ENCODE measurements at regions not wholly inside any gene's neighbourhood (a gene's known extent, or its start where the extent isn't known, plus 50 kb on each side); places are given as distances from the start of the nearest gene placed in this dataset.

DNA sequence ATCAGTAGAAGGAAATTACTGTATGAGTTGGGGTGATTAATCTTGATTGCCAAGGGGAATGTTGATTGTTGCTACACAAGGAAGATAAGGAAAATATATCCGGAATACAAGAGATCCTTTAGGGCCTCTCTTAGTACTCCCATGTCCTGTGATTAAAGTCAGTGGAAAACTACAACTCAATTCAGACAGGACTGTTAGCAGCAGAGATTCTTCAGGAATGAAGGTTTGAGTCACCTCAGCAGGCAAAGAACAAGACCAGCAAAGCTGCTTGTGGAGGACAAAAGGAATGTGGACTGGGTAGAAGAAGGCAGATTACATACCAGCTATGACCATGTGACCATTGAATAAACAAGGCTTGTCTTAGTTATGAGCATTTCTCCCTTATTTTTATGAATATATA lies 478.2 kb downstream of the BUD13 start:
- no peak for DNase-seq (ENCODE audit: low read depth)

DNA sequence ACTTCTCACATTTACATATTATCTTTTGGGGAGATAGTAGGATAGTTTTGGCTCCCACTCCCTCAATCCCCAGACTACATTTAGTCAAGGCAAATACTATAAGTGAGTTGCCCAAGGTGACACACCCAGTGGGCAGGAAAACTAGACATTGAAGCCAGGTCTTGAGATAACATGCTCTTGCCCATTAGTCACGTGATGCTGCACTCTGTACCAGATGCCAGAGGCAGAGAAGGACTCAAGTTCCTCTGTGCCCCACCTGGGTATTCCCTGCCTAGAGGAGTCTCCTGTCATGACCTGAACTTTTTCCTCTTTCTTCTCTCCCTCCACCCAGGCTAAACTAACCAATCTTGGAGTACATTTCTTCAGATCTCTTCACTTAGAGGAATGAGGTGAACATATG lies 484.9 kb downstream of the BUD13 start:
- no peak for DNase-seq (ENCODE audit: low read depth)

DNA sequence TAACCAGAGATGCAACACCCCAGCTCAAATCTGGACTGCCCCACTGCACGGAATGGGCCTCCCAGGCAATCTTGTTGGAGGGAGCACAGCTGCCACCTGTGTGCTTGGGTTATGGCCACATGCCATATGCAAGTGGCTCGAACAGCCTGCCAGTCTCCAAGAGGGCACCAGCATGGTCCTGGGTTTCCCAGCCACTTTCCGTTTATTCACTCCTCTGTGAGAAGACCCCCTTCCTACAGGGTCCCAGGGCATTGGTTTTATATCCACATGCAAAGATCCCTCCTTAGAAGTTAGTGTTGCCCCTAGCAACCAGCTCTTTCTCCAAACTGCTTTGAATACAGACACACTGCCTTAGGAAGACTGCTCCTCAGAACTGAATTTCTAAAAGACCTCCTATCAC lies 487.8 kb downstream of the BUD13 start:
- DNase-seq (ENCODE audit: low read depth): no peak

DNA sequence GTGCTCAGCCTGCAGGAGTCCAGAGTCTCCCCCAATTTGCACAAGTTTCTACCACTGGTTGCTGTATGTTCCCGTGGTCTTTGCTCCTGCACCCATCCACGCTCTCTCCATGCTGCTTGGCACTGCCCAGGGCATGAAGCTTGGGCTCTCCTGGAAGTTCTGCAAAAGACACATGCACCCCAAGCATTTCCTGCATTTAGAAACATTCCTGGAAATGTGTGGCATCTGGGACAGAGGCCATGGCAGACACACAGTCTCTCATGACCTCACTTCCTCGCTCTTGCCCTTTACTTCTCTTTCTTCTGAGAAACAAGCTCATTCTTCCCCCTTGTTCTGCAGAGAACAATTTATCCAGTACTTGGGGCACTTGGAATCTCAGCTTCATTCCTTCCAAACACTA lies 489.5 kb downstream of the BUD13 start:
- no peak for DNase-seq (ENCODE audit: low read depth)

DNA sequence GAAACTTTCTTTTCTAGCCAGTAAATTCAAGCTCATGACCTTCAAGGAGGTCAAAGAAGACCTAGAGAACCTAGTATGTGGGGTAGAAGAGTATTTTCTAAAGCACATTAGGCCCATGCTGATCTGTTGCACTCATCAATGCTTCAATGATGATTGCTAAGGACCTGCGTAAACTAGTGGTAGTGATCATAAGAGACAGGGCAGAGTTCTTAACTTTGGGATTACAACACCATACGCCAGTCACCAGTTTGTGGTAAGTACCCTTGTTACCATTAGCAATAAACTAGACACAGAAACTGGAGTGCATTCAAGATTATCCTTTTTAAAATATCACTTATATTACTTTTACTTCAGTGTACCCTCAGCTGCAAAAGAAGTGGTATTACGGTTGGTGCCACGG lies 490.3 kb downstream of the BUD13 start:
- no peak for DNase-seq (ENCODE audit: low read depth)

DNA sequence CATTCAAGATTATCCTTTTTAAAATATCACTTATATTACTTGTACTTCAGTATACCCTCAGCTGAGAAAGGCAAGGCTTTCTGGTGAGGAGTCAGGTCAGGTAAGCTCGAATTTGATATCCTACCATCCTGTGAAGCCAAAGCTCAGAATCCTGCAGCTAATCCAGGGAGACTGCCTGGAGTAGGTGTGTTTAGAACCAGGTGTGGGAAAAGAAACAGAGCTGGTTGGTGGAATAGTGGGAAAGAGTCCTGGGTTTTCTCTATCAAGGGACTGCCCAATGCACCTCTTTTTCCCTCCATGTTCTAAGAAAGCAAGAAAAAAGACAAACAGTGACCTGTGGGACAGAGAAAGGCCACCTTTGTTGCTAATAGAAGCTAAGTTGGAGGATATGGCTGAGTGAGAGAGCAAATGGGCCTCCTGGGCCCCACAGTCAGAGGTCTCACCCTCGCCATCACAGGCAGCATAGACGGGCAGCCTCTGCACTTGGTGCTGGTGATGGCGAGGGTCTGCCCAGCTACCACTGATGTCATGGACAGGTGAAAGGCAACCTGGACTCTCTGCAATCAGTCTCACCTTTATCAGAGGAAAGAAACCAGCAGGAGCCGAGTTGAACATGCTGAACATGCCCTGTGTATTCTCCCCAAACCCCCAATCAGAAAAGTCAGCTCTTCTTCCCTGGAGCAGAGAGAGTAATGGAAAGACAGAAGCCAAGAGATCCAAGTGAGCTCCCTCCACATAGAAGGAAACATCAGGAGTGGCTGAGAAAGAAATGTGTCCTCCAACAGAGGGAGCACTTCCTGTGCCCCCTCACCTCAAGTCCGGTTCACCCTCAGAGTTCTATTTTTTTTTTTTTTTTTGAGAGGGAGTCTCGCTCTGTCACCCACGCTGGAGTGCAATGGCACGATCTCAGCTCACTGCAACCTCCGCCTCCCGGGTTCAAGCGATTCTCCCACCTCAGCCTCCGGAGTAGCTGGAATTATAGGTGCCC lies 491.3 kb downstream of the BUD13 start:
- DNase-seq (ENCODE audit: low read depth): no peak

DNA sequence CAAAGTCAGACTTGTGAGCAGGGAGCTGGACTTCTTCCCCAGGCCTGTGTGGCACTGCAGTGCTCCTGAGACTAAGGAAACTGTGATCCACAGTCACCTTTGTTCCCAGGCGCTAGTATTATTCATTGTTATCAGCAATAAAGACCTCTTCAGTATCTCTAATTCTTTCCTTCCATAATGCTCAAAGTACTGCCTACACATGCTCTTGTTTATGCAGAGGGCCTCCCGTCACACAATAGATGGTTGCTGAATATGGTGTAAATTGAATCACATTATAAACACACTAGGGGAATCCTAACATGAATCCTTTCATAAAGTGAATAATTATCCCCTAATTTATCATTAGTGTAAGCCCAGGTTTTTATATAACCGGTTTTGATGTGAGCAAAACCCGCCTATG lies 493.3 kb downstream of the BUD13 start:
- no peak for DNase-seq (ENCODE audit: low read depth)

DNA sequence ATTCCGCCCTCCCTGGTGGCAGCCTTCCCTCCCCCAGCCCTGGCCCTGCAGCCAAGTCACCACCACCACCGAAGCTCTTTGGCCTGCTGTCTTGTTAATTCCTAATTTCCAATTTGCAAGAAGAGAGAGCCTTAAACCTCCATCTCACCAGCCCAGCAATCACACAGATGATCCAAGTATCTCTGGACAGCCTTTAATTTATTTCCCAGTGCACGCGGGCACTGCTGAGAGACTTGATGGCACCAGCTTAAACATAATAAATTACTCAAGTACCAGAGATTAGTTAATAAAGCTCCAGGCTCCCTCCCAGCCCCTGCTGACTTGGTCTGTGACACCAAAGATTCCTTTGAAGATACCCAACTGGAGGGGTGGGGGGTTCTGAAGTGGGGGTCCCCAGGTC lies 494.7 kb downstream of the BUD13 start:
- no peak for DNase-seq (ENCODE audit: low read depth)

DNA sequence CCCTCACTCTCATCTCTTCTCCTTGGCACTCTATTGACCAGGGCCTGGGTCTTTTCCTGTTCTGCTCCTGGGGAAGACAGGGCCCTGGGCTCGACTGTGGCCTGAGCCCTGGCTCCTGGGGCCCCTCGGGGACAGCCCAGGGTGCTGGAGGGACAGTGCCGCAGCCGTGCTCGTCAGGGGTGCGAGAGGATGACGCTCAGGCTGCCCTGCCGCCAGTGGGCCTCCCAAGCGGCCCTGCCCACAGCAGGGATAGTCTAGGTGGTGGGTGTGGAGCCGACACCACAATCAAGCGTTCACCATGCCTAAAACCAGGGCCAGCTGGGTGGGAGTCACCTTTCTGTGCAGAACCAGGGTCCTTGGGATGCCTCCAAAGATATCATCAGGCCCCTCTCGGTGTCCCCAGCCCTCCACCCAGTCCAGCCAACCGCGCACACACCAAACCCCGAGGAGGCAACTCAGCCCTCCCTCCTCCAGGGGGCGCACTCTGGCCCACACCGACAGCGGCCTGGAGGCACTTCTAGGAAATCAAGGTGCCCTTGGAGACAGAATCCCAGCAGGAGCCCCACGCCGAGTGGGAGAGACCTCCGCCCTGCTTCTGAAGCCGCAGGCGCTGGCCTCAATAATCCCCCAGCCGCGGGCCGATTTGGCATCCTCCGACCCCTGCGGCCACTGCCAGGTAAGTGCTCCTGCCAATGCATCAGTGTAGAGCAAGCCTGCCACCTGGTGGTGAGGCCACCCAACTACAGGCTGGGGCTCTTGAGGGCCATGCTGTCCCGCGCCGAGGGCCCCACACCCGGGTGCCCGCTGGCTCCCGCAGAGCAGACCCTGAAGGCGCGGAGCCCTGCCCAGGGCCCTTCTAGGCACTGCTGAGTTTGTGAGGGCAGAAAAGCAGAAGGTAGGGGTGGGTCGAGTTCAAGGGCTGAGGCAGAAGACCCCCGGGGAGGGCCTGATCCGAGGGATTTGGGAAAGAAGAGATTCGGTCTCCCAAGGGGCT lies 496.4 kb downstream of the BUD13 start:
- peak; percentile 24 for DNase-seq (ENCODE audit: low read depth)

DNA sequence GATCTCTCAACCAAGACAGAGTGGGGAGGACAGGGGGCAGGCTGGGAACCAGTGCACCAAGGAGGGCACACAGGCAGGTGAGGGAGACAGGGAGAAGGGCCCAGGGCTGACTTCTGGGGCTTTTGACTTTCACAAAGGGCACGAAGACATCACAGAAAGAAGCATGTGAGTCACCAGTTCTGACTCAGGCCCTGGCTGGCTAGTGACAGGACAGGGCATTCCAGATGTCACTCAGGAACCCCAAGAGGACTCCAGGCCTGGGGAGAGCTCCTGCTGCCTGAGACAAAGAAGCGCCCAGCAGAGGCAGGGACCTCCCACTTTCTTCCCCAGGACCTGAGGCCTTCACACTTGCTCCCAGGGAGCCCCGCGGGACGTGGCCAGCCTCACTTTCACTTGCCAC lies 497.2 kb downstream of the BUD13 start:
- no peak for DNase-seq (ENCODE audit: low read depth)

DNA sequence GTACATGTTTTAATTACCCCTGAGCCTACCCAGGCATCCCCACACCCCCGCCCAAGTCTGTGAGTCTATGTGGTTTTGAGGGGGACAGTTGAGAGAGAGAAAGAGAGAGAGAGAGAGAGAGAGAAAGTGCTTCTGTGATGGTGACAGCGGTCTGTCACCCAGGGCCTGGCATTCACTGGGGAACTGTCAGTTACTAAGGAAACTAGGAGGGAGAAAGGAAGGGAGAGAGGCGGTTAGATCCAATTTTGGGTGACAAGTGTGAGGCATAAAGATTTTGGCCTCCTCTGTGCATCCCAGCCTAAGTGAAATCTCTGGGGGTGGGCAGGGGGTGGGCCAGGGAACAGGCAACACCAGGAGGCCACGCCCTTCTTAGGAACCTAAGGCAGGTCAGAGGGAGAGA lies 498.3 kb downstream of the BUD13 start:
- DNase-seq (ENCODE audit: low read depth): no peak

DNA sequence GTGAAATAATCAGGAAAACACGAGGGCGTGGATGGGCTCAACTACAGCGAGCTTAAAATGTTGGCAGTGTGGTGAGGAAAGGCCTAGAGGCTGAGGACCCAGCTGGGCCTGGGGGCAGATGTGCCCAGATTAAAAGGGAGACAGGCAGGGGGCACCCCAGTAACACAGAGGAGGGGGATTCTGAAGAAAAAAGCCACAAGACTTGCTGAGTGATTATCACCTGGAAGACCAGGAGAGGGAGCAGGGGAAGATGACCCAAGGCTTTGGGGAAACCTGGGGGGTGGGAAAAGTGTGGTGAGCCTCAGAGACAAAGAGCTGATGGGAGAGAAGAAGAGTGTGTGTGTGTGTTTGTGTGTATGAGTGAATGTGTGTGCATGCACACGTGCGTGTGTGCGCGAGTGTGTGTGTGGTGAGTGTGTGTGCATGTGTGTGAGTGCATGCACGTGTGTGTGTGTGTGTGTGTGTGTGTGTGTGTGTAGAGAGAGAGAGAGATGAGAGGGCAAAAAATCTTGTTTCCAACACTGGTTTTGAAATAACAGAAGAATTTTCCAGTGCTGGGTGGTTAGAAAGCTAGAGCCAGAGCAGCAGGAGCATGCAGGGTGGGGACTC lies 500.5 kb downstream of the BUD13 start:
- DNase-seq (ENCODE audit: low read depth): no peak

DNA sequence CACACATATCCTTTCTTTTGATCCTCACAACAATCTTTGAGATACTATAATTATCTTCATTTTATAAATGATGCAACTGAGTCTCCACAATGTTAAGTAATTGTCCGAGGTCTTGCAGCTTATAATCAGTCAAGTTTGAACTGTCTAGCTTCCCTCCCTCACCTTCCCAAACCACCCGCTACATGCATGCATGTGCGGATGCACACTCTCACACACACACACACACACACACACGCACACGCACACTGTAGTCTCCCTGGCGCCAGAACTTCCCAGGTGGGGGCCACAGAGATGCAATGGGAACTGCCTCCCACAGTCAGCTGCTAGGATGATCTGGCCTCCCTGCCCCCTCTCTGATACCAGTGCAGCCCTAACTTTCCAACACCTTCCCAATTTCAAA lies 501.3 kb downstream of the BUD13 start:
- DNase-seq (ENCODE audit: low read depth): no peak

DNA sequence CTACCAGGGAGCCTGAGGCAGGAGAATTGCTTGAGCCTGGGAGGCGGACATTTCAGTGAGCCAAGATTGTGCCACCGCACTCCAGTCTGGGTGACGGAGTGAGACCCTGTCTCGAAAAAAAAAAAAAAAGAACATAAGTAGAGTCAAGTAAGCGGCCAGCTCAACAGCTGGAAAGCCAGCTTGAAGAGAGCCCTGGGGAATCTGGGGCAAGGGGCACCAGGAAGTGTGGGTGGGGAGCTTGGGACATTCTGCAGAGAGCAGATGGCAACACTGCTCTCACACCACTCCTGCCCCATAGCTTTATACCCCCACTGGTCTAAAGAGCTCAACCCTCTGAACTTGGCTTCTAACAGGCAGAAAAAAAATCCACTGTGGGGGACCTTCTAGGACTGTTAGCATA lies 505.6 kb downstream of the BUD13 start:
- no peak for DNase-seq (ENCODE audit: low read depth)

DNA sequence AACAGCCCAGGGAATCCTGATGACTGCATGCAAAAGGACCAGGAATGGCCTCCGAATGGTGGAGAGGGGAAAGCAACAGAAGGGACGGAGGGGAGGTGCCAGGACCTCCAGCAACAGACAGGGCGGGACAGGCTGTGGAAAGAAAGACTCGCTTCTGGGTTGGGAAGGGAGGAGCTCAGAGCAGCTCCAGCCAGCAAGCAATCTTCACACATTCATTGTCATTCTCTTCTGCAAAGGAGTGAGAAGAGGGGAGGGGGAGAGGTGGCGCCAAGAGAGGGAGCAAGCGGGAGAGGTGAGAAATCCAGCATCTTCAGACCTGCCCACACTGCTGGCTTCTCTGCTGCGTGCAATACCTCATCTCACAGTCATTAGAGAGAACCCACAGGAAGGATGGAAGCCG lies 509.0 kb downstream of the BUD13 start:
- no peak for DNase-seq (ENCODE audit: low read depth)

DNA sequence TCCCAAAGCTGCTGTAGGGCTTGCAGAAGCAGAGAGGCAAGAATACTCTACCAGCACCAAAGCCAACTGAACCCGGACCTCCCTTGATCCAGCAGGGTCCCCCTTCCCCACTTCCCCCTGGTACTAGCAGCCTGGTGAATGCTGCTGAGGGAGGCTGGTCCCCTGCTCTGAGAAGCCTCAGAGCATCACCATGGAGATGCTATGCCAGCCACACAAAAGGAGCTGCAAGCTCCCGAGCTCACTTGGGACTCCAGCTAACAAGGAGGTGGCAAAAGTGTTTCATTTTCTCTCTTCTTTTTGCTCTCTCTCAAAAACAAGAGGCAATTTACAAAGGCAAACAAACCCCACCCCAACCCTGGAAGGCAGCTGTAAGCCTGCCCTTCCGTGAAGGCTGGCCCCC lies 509.8 kb downstream of the BUD13 start:
- no peak for DNase-seq (ENCODE audit: low read depth)

DNA sequence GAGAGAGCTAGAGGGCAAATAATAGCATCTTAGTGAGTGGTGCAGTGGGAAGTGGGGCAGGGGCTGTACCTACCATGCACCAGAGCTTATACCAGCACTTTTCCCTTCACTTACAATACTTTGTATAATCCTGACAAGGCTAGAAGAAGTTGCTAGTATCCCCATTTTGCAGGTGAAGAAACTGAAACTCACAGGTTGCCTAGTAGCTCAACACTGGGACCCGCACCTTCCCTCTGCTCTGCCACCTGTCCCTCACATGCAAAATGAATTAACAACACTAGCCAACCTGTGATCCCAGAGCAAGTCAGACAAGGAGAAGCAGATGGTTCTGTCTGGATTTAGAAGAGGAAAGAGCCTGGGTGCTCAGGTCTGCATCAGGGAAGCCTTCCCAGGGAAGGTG lies 510.4 kb downstream of the BUD13 start:
- DNase-seq (ENCODE audit: low read depth): no peak

DNA sequence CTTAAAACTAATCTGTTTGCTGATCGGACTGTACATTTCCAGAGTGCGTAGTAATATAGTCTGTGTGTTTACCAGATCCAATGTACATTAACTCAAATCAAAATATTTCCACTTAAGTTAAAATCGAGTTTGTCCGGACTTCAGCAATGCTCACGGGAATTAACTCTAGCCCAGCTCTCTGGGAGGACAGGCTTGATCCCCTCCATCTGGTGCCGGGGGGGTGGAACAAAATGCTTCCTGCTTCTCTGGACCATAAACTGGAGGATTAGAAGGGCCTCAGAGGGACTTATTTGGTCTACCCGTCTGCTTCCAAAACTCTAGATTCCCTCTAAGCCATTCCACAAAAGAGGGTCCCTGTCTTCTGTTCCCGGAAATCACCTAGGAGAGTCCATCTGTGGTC lies 511.2 kb downstream of the BUD13 start:
- DNase-seq (ENCODE audit: low read depth): no peak

DNA sequence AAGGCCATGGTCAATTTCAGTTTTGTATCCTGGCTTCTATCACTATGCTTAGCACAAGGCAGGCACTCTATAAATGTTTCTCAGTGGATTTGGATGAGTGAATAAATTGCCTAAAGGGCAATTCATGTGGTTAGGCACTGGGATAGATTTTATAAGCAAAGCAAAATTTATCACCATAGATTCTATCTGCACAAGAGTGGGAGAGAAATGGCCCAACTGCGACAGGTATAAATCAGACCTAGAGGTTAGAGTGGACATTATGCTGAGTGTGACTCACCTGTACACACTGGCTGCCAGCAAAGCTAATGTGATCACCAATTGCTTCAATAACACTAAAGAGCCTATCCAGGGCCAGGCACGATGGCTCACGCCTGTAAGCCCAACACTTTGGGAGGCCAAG lies 514.0 kb downstream of the BUD13 start:
- DNase-seq (ENCODE audit: low read depth): no peak

DNA sequence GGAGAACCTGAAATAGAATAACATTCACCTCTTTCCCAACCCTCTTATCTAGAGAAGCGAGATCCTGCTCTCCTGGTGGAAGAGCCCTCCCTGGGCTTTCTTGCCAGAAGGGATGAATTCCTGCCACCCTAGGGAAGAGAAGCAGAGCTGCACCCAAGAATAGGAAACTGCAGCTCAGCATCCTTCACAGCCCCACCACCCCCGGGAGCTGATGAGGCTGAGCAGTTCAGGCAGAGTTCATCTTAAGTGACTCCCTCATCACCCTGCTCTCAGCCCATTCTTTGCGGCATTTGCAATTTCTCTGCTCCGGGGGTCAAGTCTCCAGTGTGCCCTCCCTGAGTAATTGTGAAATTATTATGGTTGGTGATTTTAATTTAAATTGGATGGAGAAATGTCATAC lies 514.9 kb downstream of the BUD13 start:
- no peak for DNase-seq (ENCODE audit: low read depth)

DNA sequence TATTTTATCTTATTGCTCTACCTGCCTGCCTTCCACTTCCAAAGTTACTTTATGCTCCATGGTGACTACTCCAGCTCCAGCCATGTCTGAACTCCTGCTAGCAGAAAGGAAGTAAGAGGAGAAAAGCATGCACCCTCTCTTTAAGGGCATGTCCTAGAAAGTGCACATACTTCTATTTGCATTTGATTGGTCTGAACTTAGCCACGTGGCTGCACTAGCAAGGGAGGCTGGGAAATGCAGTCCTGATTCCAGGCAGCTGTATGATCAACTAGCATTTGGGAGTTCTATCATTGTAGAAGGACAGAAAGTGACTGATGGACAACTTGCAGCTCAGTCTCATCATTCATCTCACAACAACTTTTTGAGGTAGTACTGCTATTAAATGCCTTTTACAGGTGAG lies 515.7 kb downstream of the BUD13 start:
- no peak for DNase-seq (ENCODE audit: low read depth)

DNA sequence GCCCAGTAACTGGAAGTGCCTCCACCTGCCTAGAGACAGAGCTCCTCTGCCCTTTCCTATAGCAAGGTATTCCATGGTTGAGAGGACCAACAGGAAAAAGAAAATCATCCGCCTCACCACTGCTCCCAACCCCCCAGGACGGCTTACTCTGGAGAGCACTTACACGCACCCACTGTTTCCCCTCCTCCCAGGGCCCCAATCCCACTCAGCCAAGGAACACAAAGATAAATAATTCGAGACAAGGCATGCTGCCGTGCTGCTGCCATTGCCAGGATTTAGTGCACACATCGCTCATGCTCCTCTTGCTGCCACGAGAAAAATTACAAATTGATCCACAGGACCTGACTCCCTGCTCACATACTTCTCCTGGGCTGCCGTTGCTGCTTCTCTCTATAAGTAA lies 516.6 kb downstream of the BUD13 start:
- no peak for DNase-seq (ENCODE audit: low read depth)
